Upper lobe of left lung (tissue), 6 donors: ENCODE measurements at regions not wholly inside any gene's neighbourhood (a gene's known extent, or its start where the extent isn't known, plus 50 kb on each side); places are given as distances from the start of the nearest gene placed in this dataset.
A peak's percentile ranks its signal among the peaks of the same experiment; 100 is the strongest.

Source experiments
- ATAC-seq, 2 donors: fragments of 200-7000 bp; cut with Tn5 transposase; one replicate each; pipeline ENCODE4 v1.9.1; 2022; ENCODE audit warnings: mild to moderate bottlenecking in 2 of 2, moderate library complexity in 2 of 2; ENCODE audit not compliant: low FRiP score in 2 of 2
- DNase-seq, 2 donors: peaks; one replicate each; pipeline ENCODE4 v3.0.0-alpha.2; 2019 to 2020
- H3K27ac ChIP-seq, 4 donors: fragments of 200-600 bp; sonication (generic); one replicate each; pipeline ENCODE4 v1.5.1; 2016 to 2019
- H3K27me3 ChIP-seq, 4 donors: fragments of 200-600 bp; sonication (generic); one replicate each; pipeline ENCODE4 v1.5.1; 2017 to 2019
- H3K36me3 ChIP-seq, 4 donors: fragments of 200-600 bp; sonication (generic); one replicate each; pipeline ENCODE4 v1.5.1; 2016 to 2019
- H3K4me1 ChIP-seq, 4 donors: fragments of 200-600 bp; sonication (generic); one replicate each; pipeline ENCODE4 v1.5.1; 2018 to 2019
- H3K4me3 ChIP-seq, 4 donors: fragments of 200-600 bp; sonication (generic); one replicate each; pipeline ENCODE4 v1.5.1; 2017 to 2019; ENCODE audit warnings: mild to moderate bottlenecking in 2 of 4, moderate library complexity in 1 of 4
- H3K9me3 ChIP-seq, 4 donors: fragments of 200-600 bp; sonication (generic); one replicate each; pipeline ENCODE4 v1.5.1; 2018 to 2019
- EP300 ChIP-seq, 4 donors: sonication (generic); formaldehyde crosslinking; IDR thresholded peaks; one replicate each; pipeline ENCODE4 v1.5.1; 2017; ENCODE audit warnings: antibody characterized with exemption in 4 of 4, control low read depth in 2 of 4
- POLR2A ChIP-seq, 4 donors: fragments of 450-650 bp; IDR thresholded peaks; one replicate each; pipeline ENCODE4 v1.5.1; 2016 to 2017; ENCODE audit warnings: antibody characterized with exemption in 4 of 4, mild to moderate bottlenecking in 2 of 4
- POLR2AphosphoS5 ChIP-seq, 2 donors: sonication (generic); formaldehyde crosslinking; IDR thresholded peaks; one replicate each; pipeline ENCODE4 v1.5.1; 2017; ENCODE audit warnings: antibody characterized with exemption in 2 of 2
- WGBS, 2 donors: methylation state at CpG; one replicate each; pipeline ENCODE4 v1.1.5; 2017 to 2018; 5-methylcytosine and 5-hydroxymethylcytosine counted together
- TF ChIP-seq, protein P1 (sequence below), 6 experiments: fragments of 450-650 bp in 4 of 6; fragments of 200-600 bp in 2 of 6; sonication (generic) in 2 of 6; IDR thresholded peaks; one replicate each; pipeline ENCODE4 v1.5.1; 2016 to 2019; ENCODE audit warnings: antibody characterized with exemption in 6 of 6
- donor health status: DM: no; HTN: no; CAD: no; lungs with moderate emphysema.
- donor health status: DM: no; HTN: yes; CAD: no; lungs with severe emphysema.

DNA sequence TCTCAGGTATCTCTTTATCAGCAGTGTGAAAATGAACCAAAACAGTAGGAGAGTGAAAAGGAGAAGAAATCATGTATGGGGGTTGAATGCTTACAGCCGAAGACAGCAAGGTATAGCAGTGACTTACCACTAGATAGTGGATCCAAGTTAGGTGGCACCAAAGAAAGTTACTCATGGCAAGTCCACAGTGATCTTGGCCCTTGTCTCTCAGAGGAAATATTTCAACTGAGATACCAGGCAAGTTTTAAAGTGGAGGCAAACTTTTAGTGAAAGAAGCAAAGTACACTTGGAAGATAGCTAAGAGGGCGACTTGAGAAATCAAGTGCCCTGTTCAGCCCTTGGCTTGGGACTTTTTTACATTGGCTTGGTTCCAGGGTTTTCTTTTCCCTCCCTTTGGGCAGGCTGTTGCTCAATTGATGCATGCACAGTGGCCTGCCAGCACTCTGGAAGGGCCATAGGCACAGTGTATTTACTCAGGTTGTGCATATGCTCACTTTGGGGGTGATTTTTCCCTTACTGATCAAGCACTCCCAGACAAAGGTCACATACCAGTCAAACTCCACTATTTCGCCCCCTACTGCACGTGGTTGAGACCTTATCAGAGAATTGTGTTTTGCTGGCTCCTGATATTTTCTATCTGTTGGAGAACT, 329.5 kb upstream of the KHDRBS2 start:
- Histone ChIP-seq H3K27me3 (no peaks in the 10 kb centered on the region), H3K27ac (no peak overlapping the region), H3K36me3 (no peaks in the 10 kb centered on the region), H3K9me3 (no peaks in the 10 kb centered on the region), H3K4me1 (no peaks in the 10 kb centered on the region), H3K4me3 (no peak overlapping the region)
- peak; percentile 52 to 84 for ATAC-seq
- WGBS, 2 donors: 60 to 62% methylated on average over 4 of the region's 4 CpGs
- DNase-seq: peak in 1 of 2 donors; percentile 73
- peak in 1 of 2 donors; percentile 25 for TF ChIP-seq POLR2AphosphoS5 (IDR thresholded peaks at IDR 0.05)
- TF ChIP-seq, protein P1, sequence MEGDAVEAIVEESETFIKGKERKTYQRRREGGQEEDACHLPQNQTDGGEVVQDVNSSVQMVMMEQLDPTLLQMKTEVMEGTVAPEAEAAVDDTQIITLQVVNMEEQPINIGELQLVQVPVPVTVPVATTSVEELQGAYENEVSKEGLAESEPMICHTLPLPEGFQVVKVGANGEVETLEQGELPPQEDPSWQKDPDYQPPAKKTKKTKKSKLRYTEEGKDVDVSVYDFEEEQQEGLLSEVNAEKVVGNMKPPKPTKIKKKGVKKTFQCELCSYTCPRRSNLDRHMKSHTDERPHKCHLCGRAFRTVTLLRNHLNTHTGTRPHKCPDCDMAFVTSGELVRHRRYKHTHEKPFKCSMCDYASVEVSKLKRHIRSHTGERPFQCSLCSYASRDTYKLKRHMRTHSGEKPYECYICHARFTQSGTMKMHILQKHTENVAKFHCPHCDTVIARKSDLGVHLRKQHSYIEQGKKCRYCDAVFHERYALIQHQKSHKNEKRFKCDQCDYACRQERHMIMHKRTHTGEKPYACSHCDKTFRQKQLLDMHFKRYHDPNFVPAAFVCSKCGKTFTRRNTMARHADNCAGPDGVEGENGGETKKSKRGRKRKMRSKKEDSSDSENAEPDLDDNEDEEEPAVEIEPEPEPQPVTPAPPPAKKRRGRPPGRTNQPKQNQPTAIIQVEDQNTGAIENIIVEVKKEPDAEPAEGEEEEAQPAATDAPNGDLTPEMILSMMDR (IDR thresholded peaks at IDR 0.05): no peak
- TF ChIP-seq EP300 (IDR thresholded peaks at IDR 0.05): peak in 1 of 4 donors; percentile 8

DNA sequence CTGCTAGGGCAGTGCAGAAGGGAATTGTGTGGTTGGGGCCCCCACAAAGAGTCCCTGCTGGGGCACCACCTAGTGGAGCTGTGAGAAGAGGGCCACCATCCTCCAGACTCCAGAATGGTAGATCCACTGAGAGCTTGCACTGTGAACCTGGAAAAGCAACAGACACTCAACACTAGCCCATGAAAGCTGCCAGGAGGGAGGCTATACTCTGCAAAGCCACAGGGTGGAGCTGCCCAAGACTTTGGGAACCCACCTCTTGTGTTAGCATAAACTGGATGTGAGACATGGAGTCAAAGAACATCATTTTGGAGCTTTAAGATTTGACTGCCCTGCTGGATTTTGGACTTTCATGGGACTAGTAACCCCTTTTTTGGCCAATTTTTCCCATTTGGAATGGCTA, 328.4 kb upstream of the KHDRBS2 start:
- no peak for DNase-seq
- Histone ChIP-seq H3K4me3 (no peak overlapping the region), H3K36me3 (no peaks in the 10 kb centered on the region), H3K9me3 (no peaks in the 10 kb centered on the region), H3K4me1 (no peaks in the 10 kb centered on the region), H3K27ac (no peak overlapping the region), H3K27me3 (no peaks in the 10 kb centered on the region)
- no peak for ATAC-seq
- TF ChIP-seq POLR2A (IDR thresholded peaks at IDR 0.05) (no peak), EP300 (IDR thresholded peaks at IDR 0.05) (no peak), POLR2AphosphoS5 (IDR thresholded peaks at IDR 0.05) (no peak)
- TF ChIP-seq, protein P1 (IDR thresholded peaks at IDR 0.05): no peak

DNA sequence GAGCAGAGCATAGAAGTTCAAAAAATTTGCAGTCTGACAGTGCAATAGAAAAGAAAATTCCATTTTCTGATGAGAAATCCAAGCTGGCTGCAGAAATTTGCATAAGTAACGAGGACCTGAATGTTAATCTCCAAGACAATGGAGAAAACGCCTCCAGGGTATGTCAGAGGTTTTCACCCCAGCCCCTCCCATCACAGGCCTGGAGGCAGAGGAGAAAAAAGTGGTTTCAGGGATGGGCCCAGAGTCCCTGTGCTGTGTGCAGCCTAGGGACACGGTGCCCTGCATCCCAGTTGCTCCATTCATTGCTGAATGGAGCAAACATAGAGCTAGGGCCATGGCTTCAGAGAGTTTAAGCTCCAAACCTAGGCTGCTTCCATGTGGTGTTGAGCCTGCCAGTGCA, 327.9 kb upstream of the KHDRBS2 start:
- Histone ChIP-seq H3K4me1 (no peaks in the 10 kb centered on the region), H3K36me3 (no peaks in the 10 kb centered on the region), H3K9me3 (no peaks in the 10 kb centered on the region), H3K27me3 (no peaks in the 10 kb centered on the region), H3K4me3 (no peak overlapping the region), H3K27ac (no peak overlapping the region)
- TF ChIP-seq EP300 (IDR thresholded peaks at IDR 0.05) (no peak), POLR2A (IDR thresholded peaks at IDR 0.05) (no peak), POLR2AphosphoS5 (IDR thresholded peaks at IDR 0.05) (no peak)
- TF ChIP-seq, protein P1 (IDR thresholded peaks at IDR 0.05): no peak
- 72 to 73% methylated on average over 3 of the region's 3 CpGs for WGBS, 2 donors
- DNase-seq (no peak), ATAC-seq (no peak)

DNA sequence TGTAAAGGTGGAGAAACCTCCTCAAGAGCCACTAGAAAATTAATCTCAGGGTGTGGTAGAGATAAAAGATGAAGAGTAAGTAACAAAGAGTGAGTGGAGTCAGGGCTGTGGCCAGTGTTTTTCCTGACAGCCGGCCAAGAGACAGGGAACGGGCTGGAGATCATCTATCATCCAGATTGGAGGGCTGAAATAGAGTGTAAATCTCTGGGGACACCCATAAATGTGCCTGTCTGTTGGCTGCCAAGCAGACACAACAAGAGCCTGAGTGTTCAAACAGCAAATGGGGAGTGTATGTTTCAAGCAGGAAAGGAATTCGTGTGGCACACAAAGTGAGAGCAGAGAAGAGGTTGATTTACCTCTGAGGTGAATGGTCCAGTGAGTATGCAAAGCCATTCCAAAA, 326.4 kb upstream of the KHDRBS2 start:
- H3K27ac ChIP-seq: no peak overlapping the region
- no peaks in the 10 kb centered on the region for H3K36me3 ChIP-seq
- ATAC-seq: no peak
- no peaks in the 10 kb centered on the region for H3K27me3 ChIP-seq
- DNase-seq: no peak
- 19 to 38% methylated on average over 3 of the region's 3 CpGs for WGBS, 2 donors
- TF ChIP-seq, protein P1 (IDR thresholded peaks at IDR 0.05): no peak
- TF ChIP-seq POLR2A (IDR thresholded peaks at IDR 0.05) (no peak), POLR2AphosphoS5 (IDR thresholded peaks at IDR 0.05) (no peak), EP300 (IDR thresholded peaks at IDR 0.05) (no peak)
- no peaks in the 10 kb centered on the region for H3K9me3 ChIP-seq
- H3K4me3 ChIP-seq: no peak overlapping the region
- no peaks in the 10 kb centered on the region for H3K4me1 ChIP-seq

DNA sequence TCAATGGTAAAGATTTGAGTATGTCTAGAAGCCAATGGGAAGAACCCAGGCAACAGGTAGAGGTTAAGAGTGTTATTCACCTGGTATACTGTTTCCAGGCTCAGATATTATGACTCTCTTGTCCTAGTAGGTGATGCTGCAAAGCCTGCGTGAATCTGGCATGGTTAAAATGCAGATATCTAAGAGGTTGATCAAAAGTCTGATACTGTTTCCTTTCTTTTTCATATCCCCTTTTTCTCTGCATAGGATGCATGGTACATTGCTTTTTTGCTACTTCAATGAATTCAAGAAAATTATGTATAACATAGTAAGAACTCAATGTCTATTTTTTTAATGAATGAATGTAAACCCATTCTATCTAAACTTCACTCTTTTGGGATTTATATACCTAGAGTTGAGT, 284.3 kb upstream of the KHDRBS2 start:
- 90 to 93% methylated on average over 1 of the region's 1 CpG for WGBS, 2 donors

More for the DNA sequence above, 284.3 kb upstream of the KHDRBS2 start:
- H3K9me3 ChIP-seq: no peaks in the 10 kb centered on the region
- no peaks in the 10 kb centered on the region for H3K36me3 ChIP-seq
- TF ChIP-seq EP300 (IDR thresholded peaks at IDR 0.05): no peak
- TF ChIP-seq POLR2A (IDR thresholded peaks at IDR 0.05): no peak
- no peak for TF ChIP-seq POLR2AphosphoS5 (IDR thresholded peaks at IDR 0.05)
- TF ChIP-seq, protein P1 (IDR thresholded peaks at IDR 0.05): no peak
- H3K27ac ChIP-seq: no peak overlapping the region
- no peak overlapping the region for H3K4me3 ChIP-seq
- H3K27me3 ChIP-seq: no peaks in the 10 kb centered on the region
- DNase-seq: no peak
- H3K4me1 ChIP-seq: no peaks in the 10 kb centered on the region
- ATAC-seq: no peak
